HepG2 (cell line): ENCODE measurements at regions not wholly inside any gene's neighbourhood (a gene's known extent, or its start where the extent isn't known, plus 50 kb on each side); places are given as distances from the start of the nearest gene placed in this dataset.

ENCODE experiments used
- ATAC-seq: fragments of 200-7000 bp; cut with Tn5 transposase; 3 replicates; pipeline ENCODE4 v1.9.1; 2020; ENCODE audit warnings: mild to moderate bottlenecking, moderate library complexity
- BruUV-seq: library from RNA; stranded (reverse); fragments of 400-500 nt; replicated peaks from 2 replicates; lab custom pipeline; 2021; lab: Mats Ljungman, UMichigan
- CTCF ChIA-PET: fragments of 300-600 bp; formaldehyde crosslinking; extraction: SDS; loops from one replicate; lab custom pipeline; 2021; ENCODE audit warnings: low total read pairs, inconsistent platforms, low intra/inter-chr PET ratio; lab: Yijun Ruan, JAX
- POLR2A ChIA-PET: fragments of 350-600 bp; sonication (Branson Sonifier 250); formaldehyde crosslinking; loops from one replicate; lab custom pipeline; 2020; ENCODE audit warnings: antibody characterized with exemption, inconsistent platforms; lab: Yijun Ruan, JAX
- DNase-seq: peaks from one replicate; pipeline ENCODE4 v3.0.0-alpha.2; 2015; ENCODE audit warnings: low spot score
- FAIRE-seq: peaks from 3 replicates; lab custom pipeline; 2011; peaks lifted over from hg19 to GRCh38; lab: Jason Lieb, UNC
- H2AFZ ChIP-seq: one replicate; pipeline ENCODE4 v1.6.1; 2011; ENCODE audit warnings: low read length, inconsistent platforms
- H3K27ac ChIP-seq: fragments of 300-600 bp; 3 replicates; pipeline ENCODE4 v1.8.0; 2011; ENCODE audit warnings: mixed run types, mild to moderate bottlenecking, mixed read lengths, low read length, inconsistent platforms; ENCODE audit not compliant: insufficient read depth; ENCODE audit errors: extremely low read length
- H3K27me3 ChIP-seq, 2 experiments: fragments of 200-600 bp in 1 of 2; 2 replicates in 1 of 2; 3 replicates in 1 of 2; pipeline versions ENCODE4 v1.6.0 to v1.8.0; 2011; ENCODE audit warnings: low read length in 2 of 2, mild to moderate bottlenecking in 2 of 2, moderate library complexity in 2 of 2, inconsistent platforms in 1 of 2; ENCODE audit not compliant: insufficient read depth in 2 of 2, control insufficient read depth in 1 of 2
- H3K36me3 ChIP-seq, 2 experiments: fragments of 200-600 bp in 1 of 2; replicated peaks in 1 of 2; 2 replicates in 1 of 2; 3 replicates in 1 of 2; pipeline versions ENCODE4 v1.5.1 to v1.8.0; 2011; ENCODE audit warnings: low read length in 2 of 2, inconsistent platforms in 1 of 2; ENCODE audit not compliant: insufficient read depth in 2 of 2, control insufficient read depth in 1 of 2
- H3K4me1 ChIP-seq: 2 replicates; pipeline ENCODE4 v1.5.1; 2012; ENCODE audit warnings: low read length, inconsistent platforms; ENCODE audit not compliant: insufficient read depth
- H3K4me2 ChIP-seq: 2 replicates; pipeline ENCODE4 v1.6.0; 2011; ENCODE audit warnings: low read depth, low read length, inconsistent platforms
- H3K4me3 ChIP-seq, 3 experiments: fragments of 200-600 bp in 1 of 3; sonication (generic), shearing (Covaris generic) in 1 of 3; replicated peaks in 1 of 3; 2 replicates each; pipeline ENCODE4 v1.5.1; 2011 to 2016; ENCODE audit warnings: low read length in 3 of 3, inconsistent platforms in 2 of 3, low read depth in 2 of 3, mild to moderate bottlenecking in 2 of 3, control low read depth in 1 of 3, mixed read lengths in 1 of 3; ENCODE audit not compliant: insufficient read depth in 1 of 3
- H3K79me2 ChIP-seq: one replicate; pipeline ENCODE4 v1.6.1; 2011; ENCODE audit warnings: low read length, inconsistent platforms; ENCODE audit not compliant: insufficient read depth
- H3K9ac ChIP-seq: 2 replicates; pipeline ENCODE4 v1.6.0; 2011; ENCODE audit warnings: mild to moderate bottlenecking, low read depth, low read length, inconsistent platforms; ENCODE audit not compliant: insufficient read depth
- H3K9me3 ChIP-seq: 2 replicates; pipeline ENCODE4 v1.5.1; 2012; ENCODE audit warnings: mild to moderate bottlenecking, low read length
- H4K20me1 ChIP-seq: 2 replicates; pipeline ENCODE4 v1.6.0; 2011; ENCODE audit warnings: inconsistent platforms, mild to moderate bottlenecking, low read length, moderate library complexity; ENCODE audit not compliant: insufficient read depth
- MIER2 ChIP-seq: IDR thresholded peaks from 2 replicates; pipeline ENCODE4 v1.6.1; 2016; ENCODE audit warnings: missing biosample characterization, missing genetic modification reagents
- MXI1 ChIP-seq: IDR thresholded peaks from 3 replicates; pipeline ENCODE4 v1.6.1; 2012; ENCODE audit warnings: low read depth, low read length, inconsistent platforms, borderline replicate concordance
- NAIF1 ChIP-seq: sonication (generic); formaldehyde crosslinking; IDR thresholded peaks from 2 replicates; pipeline ENCODE4 v1.5.0; 2020; ENCODE audit warnings: mild to moderate bottlenecking, missing genetic modification reagents, borderline replicate concordance
- PITX1 ChIP-seq: sonication (generic); formaldehyde crosslinking; IDR thresholded peaks from 2 replicates; pipeline ENCODE4 v1.5.1; 2020; ENCODE audit warnings: mild to moderate bottlenecking, missing genetic modification reagents
- RBM22 ChIP-seq: fragments of 200-400 bp; formaldehyde crosslinking; optimal IDR thresholded peaks from 2 replicates; pipeline ENCODE3; 2017; ENCODE audit warnings: mild to moderate bottlenecking, low read length, moderate library complexity
- REXO4 ChIP-seq: sonication (generic); formaldehyde crosslinking; IDR thresholded peaks from 2 replicates; pipeline ENCODE4 v1.8.0; 2022; ENCODE audit warnings: missing genetic modification reagents, mild to moderate bottlenecking, borderline replicate concordance
- SRY ChIP-seq: sonication (generic); formaldehyde crosslinking; IDR thresholded peaks from 2 replicates; pipeline ENCODE4 v1.8.0; 2022; ENCODE audit warnings: mild to moderate bottlenecking, missing genetic modification reagents
- ZBTB1 ChIP-seq: sonication (generic); formaldehyde crosslinking; IDR thresholded peaks from 2 replicates; pipeline ENCODE4 v1.4.0; 2020; ENCODE audit warnings: missing genetic modification reagents, borderline replicate concordance
- ZBTB3 ChIP-seq: sonication (generic); formaldehyde crosslinking; IDR thresholded peaks from 2 replicates; pipeline ENCODE4 v1.4.0; 2020; ENCODE audit warnings: low read depth, mild to moderate bottlenecking, moderate library complexity, missing genetic modification reagents, borderline replicate concordance
- ZFP36L1 ChIP-seq: sonication (generic); formaldehyde crosslinking; IDR thresholded peaks from 2 replicates; pipeline ENCODE4 v1.8.0; 2022; ENCODE audit warnings: mild to moderate bottlenecking, missing genetic modification reagents, moderate library complexity
- ZNF274 ChIP-seq: sonication (generic); formaldehyde crosslinking; IDR thresholded peaks from 2 replicates; pipeline ENCODE4 v1.5.1; 2020; ENCODE audit warnings: mild to moderate bottlenecking, missing genetic modification reagents
- ZNF30 ChIP-seq: sonication (generic); formaldehyde crosslinking; IDR thresholded peaks from 2 replicates; pipeline ENCODE4 v1.5.0; 2020; ENCODE audit warnings: mild to moderate bottlenecking, missing genetic modification reagents
- ZNF549 ChIP-seq: sonication (generic); formaldehyde crosslinking; IDR thresholded peaks from 2 replicates; pipeline ENCODE4 v1.5.0; 2020; ENCODE audit warnings: missing genetic modification reagents
- ZNF572 ChIP-seq: sonication (generic); formaldehyde crosslinking; IDR thresholded peaks from 2 replicates; pipeline ENCODE4 v1.5.1; 2020; ENCODE audit warnings: mild to moderate bottlenecking, missing genetic modification reagents
- ZNF788 ChIP-seq: sonication (generic); formaldehyde crosslinking; IDR thresholded peaks from 2 replicates; pipeline ENCODE4 v1.5.0; 2020; ENCODE audit warnings: mild to moderate bottlenecking, missing genetic modification reagents, borderline replicate concordance
- WGBS: methylation state at CpG from one replicate; pipeline ENCODE4 v1.1.6; 2017; ENCODE audit warnings: low lambda C conversion rate; 5-methylcytosine and 5-hydroxymethylcytosine counted together
- in situ Hi-C: cut with HindIII; loops from 2 replicates; pipeline ENCODE4 v1.10.0; 2017; ENCODE audit warnings: low pct_unique_long_range_greater_than_20kb; ENCODE audit not compliant: extremely low pct_ligation_motif_present
- intact Hi-C: fragments of 100-400 bp; cut with micrococcal nuclease; formaldehyde crosslinking; loops from one replicate; pipeline ENCODE4 v1.10.0; 2022; ENCODE audit not compliant: unreplicated experiment
- TF ChIP-seq, protein P1 (sequence below): sonication (generic); formaldehyde crosslinking; conservative IDR thresholded peaks from 2 replicates; pipeline ENCODE4 v1.8.0; 2022; ENCODE audit warnings: mild to moderate bottlenecking, moderate library complexity, missing genetic modification reagents
- TF ChIP-seq, protein P2 (sequence below): sonication (generic); formaldehyde crosslinking; IDR thresholded peaks from 2 replicates; pipeline ENCODE4 v1.8.0; 2022; ENCODE audit warnings: mild to moderate bottlenecking, missing genetic modification reagents; ENCODE audit not compliant: insufficient replicate concordance
- TF ChIP-seq, protein P3 (sequence below): sonication (generic); formaldehyde crosslinking; IDR thresholded peaks from 2 replicates; pipeline ENCODE4 v1.8.1; 2023; ENCODE audit warnings: missing genetic modification reagents, mild to moderate bottlenecking, borderline replicate concordance
- TF ChIP-seq, protein P4 (sequence below): sonication (generic); formaldehyde crosslinking; IDR thresholded peaks from 2 replicates; pipeline ENCODE4 v1.5.0; 2020; ENCODE audit warnings: mild to moderate bottlenecking, missing genetic modification reagents, borderline replicate concordance

DNA sequence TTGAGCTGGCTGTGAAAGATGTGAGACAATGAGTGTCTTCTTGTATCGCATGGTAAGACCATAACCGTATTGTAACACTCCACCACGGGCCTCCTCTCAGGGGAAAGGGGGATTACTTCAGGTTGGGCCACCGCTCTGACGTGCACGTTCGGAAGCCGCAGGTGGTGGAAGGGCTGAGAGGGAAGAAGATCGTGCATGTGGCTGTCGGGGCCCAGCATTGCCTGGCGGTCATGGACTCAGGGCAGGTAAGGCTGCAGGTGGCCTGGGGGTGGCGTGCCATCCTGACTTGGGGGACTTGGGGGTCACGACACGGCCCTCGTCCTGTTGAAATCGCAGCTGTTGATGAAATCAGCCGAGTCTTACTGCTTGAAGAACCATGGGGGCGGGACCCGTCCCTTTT is 87.3 kb upstream of the FAN1 start:
- Histone ChIP-seq H3K4me2 (no peak overlapping the region), H3K36me3 (no peaks in the 10 kb centered on the region), H3K9me3 (no peaks in the 10 kb centered on the region), H4K20me1 (no peaks in the 10 kb centered on the region), H3K27ac (no peak overlapping the region), H3K4me1 (no peaks in the 10 kb centered on the region), H2AFZ (no peak overlapping the region), H3K9ac (no peak overlapping the region), H3K79me2 (no peaks in the 10 kb centered on the region), H3K4me3 (no peak overlapping the region), H3K27me3 (no peaks in the 10 kb centered on the region)
- BruUV-seq: no TSS peak
- DNase-seq (no peak), ATAC-seq (no peak), FAIRE-seq (no peak)
- ChIA-PET CTCF (no interaction called here), POLR2A (no interaction called here)
- 67% methylated on average over 12 of the region's 19 CpGs for WGBS
- in situ Hi-C loops (no loop called here), intact Hi-C loops (no loop called here)
- TF ChIP-seq ZFP36L1 (CRISPR knock-in tag): no peak
- no peak for TF ChIP-seq MXI1
- TF ChIP-seq REXO4 (CRISPR knock-in tag): no peak
- no peak for TF ChIP-seq RBM22
- TF ChIP-seq, protein P1, sequence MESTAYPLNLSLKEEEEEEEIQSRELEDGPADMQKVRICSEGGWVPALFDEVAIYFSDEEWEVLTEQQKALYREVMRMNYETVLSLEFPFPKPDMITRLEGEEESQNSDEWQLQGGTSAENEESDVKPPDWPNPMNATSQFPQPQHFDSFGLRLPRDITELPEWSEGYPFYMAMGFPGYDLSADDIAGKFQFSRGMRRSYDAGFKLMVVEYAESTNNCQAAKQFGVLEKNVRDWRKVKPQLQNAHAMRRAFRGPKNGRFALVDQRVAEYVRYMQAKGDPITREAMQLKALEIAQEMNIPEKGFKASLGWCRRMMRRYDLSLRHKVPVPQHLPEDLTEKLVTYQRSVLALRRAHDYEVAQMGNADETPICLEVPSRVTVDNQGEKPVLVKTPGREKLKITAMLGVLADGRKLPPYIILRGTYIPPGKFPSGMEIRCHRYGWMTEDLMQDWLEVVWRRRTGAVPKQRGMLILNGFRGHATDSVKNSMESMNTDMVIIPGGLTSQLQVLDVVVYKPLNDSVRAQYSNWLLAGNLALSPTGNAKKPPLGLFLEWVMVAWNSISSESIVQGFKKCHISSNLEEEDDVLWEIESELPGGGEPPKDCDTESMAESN (CRISPR knock-in tag): no peak
- TF ChIP-seq, protein P2, sequence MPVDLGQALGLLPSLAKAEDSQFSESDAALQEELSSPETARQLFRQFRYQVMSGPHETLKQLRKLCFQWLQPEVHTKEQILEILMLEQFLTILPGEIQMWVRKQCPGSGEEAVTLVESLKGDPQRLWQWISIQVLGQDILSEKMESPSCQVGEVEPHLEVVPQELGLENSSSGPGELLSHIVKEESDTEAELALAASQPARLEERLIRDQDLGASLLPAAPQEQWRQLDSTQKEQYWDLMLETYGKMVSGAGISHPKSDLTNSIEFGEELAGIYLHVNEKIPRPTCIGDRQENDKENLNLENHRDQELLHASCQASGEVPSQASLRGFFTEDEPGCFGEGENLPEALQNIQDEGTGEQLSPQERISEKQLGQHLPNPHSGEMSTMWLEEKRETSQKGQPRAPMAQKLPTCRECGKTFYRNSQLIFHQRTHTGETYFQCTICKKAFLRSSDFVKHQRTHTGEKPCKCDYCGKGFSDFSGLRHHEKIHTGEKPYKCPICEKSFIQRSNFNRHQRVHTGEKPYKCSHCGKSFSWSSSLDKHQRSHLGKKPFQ: no peak
- no peak for TF ChIP-seq ZBTB3 (CRISPR knock-in tag)
- no peak for TF ChIP-seq ZNF274 (CRISPR knock-in tag)
- TF ChIP-seq ZNF30 (CRISPR knock-in tag): no peak
- TF ChIP-seq ZBTB1 (CRISPR knock-in tag): no peak
- TF ChIP-seq, protein P3, sequence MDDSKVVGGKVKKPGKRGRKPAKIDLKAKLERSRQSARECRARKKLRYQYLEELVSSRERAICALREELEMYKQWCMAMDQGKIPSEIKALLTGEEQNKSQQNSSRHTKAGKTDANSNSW: no peak
- TF ChIP-seq ZNF572 (CRISPR knock-in tag): no peak
- no peak for TF ChIP-seq ZNF788 (CRISPR knock-in tag)
- TF ChIP-seq SRY (CRISPR knock-in tag): no peak
- TF ChIP-seq, protein P4, sequence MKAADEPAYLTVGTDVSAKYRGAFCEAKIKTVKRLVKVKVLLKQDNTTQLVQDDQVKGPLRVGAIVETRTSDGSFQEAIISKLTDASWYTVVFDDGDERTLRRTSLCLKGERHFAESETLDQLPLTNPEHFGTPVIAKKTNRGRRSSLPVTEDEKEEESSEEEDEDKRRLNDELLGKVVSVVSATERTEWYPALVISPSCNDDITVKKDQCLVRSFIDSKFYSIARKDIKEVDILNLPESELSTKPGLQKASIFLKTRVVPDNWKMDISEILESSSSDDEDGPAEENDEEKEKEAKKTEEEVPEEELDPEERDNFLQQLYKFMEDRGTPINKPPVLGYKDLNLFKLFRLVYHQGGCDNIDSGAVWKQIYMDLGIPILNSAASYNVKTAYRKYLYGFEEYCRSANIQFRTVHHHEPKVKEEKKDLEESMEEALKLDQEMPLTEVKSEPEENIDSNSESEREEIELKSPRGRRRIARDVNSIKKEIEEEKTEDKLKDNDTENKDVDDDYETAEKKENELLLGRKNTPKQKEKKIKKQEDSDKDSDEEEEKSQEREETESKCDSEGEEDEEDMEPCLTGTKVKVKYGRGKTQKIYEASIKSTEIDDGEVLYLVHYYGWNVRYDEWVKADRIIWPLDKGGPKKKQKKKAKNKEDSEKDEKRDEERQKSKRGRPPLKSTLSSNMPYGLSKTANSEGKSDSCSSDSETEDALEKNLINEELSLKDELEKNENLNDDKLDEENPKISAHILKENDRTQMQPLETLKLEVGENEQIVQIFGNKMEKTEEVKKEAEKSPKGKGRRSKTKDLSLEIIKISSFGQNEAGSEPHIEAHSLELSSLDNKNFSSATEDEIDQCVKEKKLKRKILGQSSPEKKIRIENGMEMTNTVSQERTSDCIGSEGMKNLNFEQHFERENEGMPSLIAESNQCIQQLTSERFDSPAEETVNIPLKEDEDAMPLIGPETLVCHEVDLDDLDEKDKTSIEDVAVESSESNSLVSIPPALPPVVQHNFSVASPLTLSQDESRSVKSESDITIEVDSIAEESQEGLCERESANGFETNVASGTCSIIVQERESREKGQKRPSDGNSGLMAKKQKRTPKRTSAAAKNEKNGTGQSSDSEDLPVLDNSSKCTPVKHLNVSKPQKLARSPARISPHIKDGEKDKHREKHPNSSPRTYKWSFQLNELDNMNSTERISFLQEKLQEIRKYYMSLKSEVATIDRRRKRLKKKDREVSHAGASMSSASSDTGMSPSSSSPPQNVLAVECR (CRISPR knock-in tag): no peak
- TF ChIP-seq ZNF549 (CRISPR knock-in tag): no peak
- no peak for TF ChIP-seq MIER2 (CRISPR knock-in tag)
- no peak for TF ChIP-seq PITX1
- no peak for TF ChIP-seq NAIF1 (CRISPR knock-in tag)
